Central memory CD8-positive, alpha-beta T cell (primary cell): ENCODE measurements at regions not wholly inside any gene's neighbourhood (a gene's known extent, or its start where the extent isn't known, plus 50 kb on each side); places are given as distances from the start of the nearest gene placed in this dataset.

Experiments
- ATAC-seq: fragments of 150-1000 bp; cut with Tn5 transposase; replicated peaks from 2 replicates; pipeline ENCODE4 v1.10.0; 2022; ENCODE audit warnings: mild to moderate bottlenecking, moderate FRiP score, moderate number of reproducible peaks; ENCODE audit not compliant: poor library complexity, severe bottlenecking; ENCODE audit errors: extremely low read depth
- DNase-seq, 2 donors: peaks; one replicate each; pipeline ENCODE4 v3.0.0; 2021; ENCODE audit warnings: low spot score in 2 of 2
- H3K27ac Mint-ChIP-seq: one replicate; pipeline ENCODE4 v1.8.0; 2022; ENCODE audit warnings: low read depth, mild to moderate bottlenecking, moderate library complexity, mixed read lengths
- H3K27me3 Mint-ChIP-seq: one replicate; pipeline ENCODE4 v1.8.0; 2022; ENCODE audit warnings: mixed read lengths
- H3K36me3 Mint-ChIP-seq: one replicate; pipeline ENCODE4 v1.8.0; 2022; ENCODE audit warnings: mild to moderate bottlenecking, moderate library complexity, mixed read lengths; ENCODE audit not compliant: insufficient read depth
- H3K4me1 Mint-ChIP-seq: one replicate; pipeline ENCODE4 v1.8.0; 2022; ENCODE audit warnings: mixed read lengths
- H3K4me3 Mint-ChIP-seq: one replicate; pipeline ENCODE4 v1.8.0; 2022; ENCODE audit warnings: mild to moderate bottlenecking, moderate library complexity, mixed read lengths
- H3K9me3 Mint-ChIP-seq: one replicate; pipeline ENCODE4 v1.8.0; 2022; ENCODE audit warnings: mixed read lengths

GRCh38 chr4:18294021-18294420 lies 272.5 kb upstream of the LCORL start:
- no peak overlapping the region for H3K4me3 Mint-ChIP-seq
- ATAC-seq: no peak
- H3K27ac Mint-ChIP-seq: no peak overlapping the region
- H3K27me3 Mint-ChIP-seq: no peaks in the 10 kb centered on the region
- H3K9me3 Mint-ChIP-seq: no peaks in the 10 kb centered on the region
- no peaks in the 10 kb centered on the region for H3K36me3 Mint-ChIP-seq
- no peaks in the 10 kb centered on the region for H3K4me1 Mint-ChIP-seq
- no peak for DNase-seq

GRCh38 chr4:18292411-18292810 lies 270.9 kb upstream of the LCORL start:
- Mint-ChIP-seq H3K27me3 (no peaks in the 10 kb centered on the region), H3K36me3 (no peaks in the 10 kb centered on the region), H3K9me3 (no peaks in the 10 kb centered on the region), H3K27ac (no peak overlapping the region), H3K4me1 (no peaks in the 10 kb centered on the region), H3K4me3 (no peak overlapping the region)
- ATAC-seq (no peak), DNase-seq (no peak)

GRCh38 chr4:18291981-18292380 lies 270.4 kb upstream of the LCORL start:
- Mint-ChIP-seq H3K4me3 (no peak overlapping the region), H3K27me3 (no peaks in the 10 kb centered on the region), H3K9me3 (no peaks in the 10 kb centered on the region), H3K4me1 (no peaks in the 10 kb centered on the region), H3K36me3 (no peaks in the 10 kb centered on the region), H3K27ac (no peak overlapping the region)
- DNase-seq (no peak), ATAC-seq (no peak)

GRCh38 chr4:18291256-18291655 lies 269.7 kb upstream of the LCORL start:
- DNase-seq (no peak), ATAC-seq (no peak)
- Mint-ChIP-seq H3K36me3 (no peaks in the 10 kb centered on the region), H3K4me1 (no peaks in the 10 kb centered on the region), H3K9me3 (no peaks in the 10 kb centered on the region), H3K27me3 (peaks cover 5% of the 10 kb centered on the region), H3K4me3 (no peak overlapping the region), H3K27ac (no peak overlapping the region)

GRCh38 chr4:18285357-18285756 lies 263.8 kb upstream of the LCORL start:
- Mint-ChIP-seq H3K36me3 (no peaks in the 10 kb centered on the region), H3K4me1 (no peaks in the 10 kb centered on the region), H3K4me3 (no peak overlapping the region), H3K9me3 (peaks cover 5% of the 10 kb centered on the region), H3K27me3 (peaks cover 19% of the 10 kb centered on the region), H3K27ac (no peak overlapping the region)
- no peak for DNase-seq
- ATAC-seq: no peak

- peaks cover 6% of the 10 kb centered on the region for H3K9me3 Mint-ChIP-seq
- no peaks in the 10 kb centered on the region for H3K36me3 Mint-ChIP-seq
- ATAC-seq (no peak), DNase-seq (no peak)
- peaks cover 6% of the 10 kb centered on the region for H3K27me3 Mint-ChIP-seq
- no peak overlapping the region for H3K4me3 Mint-ChIP-seq
- H3K27ac Mint-ChIP-seq: no peak overlapping the region
- H3K4me1 Mint-ChIP-seq: no peaks in the 10 kb centered on the region
These were observed 256.7 kb upstream of the LCORL start for GRCh38 chr4:18278244-18278643.

DNA sequence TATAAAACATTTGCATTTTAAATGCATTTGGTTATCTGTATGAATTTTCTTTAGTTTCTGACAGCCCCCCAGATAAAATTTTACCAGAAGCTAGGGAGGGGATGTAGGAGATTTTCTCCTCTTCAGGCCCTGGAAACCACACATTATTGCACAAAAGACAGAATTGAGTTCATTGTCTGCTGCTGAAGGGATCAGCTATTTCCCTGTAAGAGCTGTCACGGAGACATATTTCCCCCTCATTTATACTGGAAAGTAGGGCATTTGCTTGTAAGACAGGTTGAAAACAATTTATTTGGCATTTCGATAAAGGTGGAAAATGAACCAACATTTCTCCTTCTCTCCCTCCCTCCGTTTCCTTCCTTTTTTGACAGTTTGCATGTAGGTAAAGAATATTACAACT lies 241.3 kb upstream of the LCORL start:
- H3K4me3 Mint-ChIP-seq: no peak overlapping the region
- no peaks in the 10 kb centered on the region for H3K9me3 Mint-ChIP-seq
- ATAC-seq: no peak
- peaks cover 2% of the 10 kb centered on the region for H3K36me3 Mint-ChIP-seq
- DNase-seq: no peak
- H3K4me1 Mint-ChIP-seq: no peaks in the 10 kb centered on the region
- H3K27ac Mint-ChIP-seq: no peak overlapping the region
- H3K27me3 Mint-ChIP-seq: peaks cover 32% of the 10 kb centered on the region

GRCh38 chr4:18252052-18252451 lies 230.5 kb upstream of the LCORL start:
- H3K27ac Mint-ChIP-seq: no peak overlapping the region
- H3K27me3 Mint-ChIP-seq: peaks cover under 1% of the 10 kb centered on the region
- no peak for DNase-seq
- no peak overlapping the region for H3K4me3 Mint-ChIP-seq
- H3K36me3 Mint-ChIP-seq: no peaks in the 10 kb centered on the region
- peaks cover 10% of the 10 kb centered on the region for H3K9me3 Mint-ChIP-seq
- no peak for ATAC-seq
- H3K4me1 Mint-ChIP-seq: no peaks in the 10 kb centered on the region

DNA sequence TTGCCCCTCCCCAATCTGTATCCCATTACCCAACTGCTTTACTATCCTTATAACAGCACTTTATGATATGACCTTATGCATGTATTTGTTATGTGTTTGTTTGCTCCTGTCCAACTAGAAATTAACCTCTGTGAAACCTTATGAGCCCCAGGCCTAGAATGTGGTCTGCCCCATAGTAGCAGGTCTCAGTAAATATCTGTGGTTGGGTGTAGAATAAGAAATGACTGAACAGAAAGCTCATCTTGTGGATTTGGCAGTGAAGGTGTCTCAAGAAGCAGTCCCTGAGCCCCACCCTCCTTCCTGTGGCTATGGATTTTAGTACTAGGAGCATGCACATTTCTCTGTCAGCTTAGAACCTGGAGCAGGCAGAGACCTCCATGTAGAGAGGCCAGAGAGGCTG lies 229.0 kb upstream of the LCORL start:
- H3K36me3 Mint-ChIP-seq: no peaks in the 10 kb centered on the region
- H3K9me3 Mint-ChIP-seq: peaks cover 7% of the 10 kb centered on the region
- DNase-seq: no peak
- no peak for ATAC-seq
- no peak overlapping the region for H3K4me3 Mint-ChIP-seq
- peaks cover 10% of the 10 kb centered on the region for H3K27me3 Mint-ChIP-seq
- H3K4me1 Mint-ChIP-seq: no peaks in the 10 kb centered on the region
- no peak overlapping the region for H3K27ac Mint-ChIP-seq

- Mint-ChIP-seq H3K27me3 (peaks cover 15% of the 10 kb centered on the region), H3K9me3 (peaks cover 6% of the 10 kb centered on the region)
These were observed 227.1 kb upstream of the LCORL start for GRCh38 chr4:18248611-18249010.

DNA sequence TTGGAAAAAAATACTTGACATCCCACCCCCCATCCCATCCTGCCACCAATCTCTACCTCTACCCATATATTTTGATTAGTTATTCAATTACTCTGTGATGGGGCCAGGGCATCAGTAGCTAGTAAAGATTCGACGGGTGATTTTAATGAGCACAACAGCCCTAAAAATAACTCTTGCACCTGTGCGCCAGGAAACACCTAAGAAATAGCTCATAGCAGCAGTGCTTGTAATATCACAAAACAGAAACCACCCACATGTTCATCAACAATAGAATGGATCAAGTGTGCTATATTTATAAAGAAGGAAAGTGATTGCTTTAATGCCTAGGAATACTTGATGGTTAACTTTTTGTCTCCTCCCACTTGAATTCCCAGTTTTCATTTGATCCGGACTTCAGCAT lies 225.6 kb upstream of the LCORL start:
- Mint-ChIP-seq H3K27ac (no peak overlapping the region), H3K36me3 (no peaks in the 10 kb centered on the region), H3K4me3 (no peak overlapping the region), H3K4me1 (no peaks in the 10 kb centered on the region), H3K27me3 (peaks cover 25% of the 10 kb centered on the region), H3K9me3 (no peaks in the 10 kb centered on the region)
- DNase-seq (no peak), ATAC-seq (no peak)

More at GRCh38 chr4:18248611-18249010, 227.1 kb upstream of the LCORL start:
- DNase-seq: no peak
- Mint-ChIP-seq H3K4me1 (no peaks in the 10 kb centered on the region), H3K27ac (no peak overlapping the region), H3K4me3 (no peak overlapping the region), H3K36me3 (no peaks in the 10 kb centered on the region)
- no peak for ATAC-seq

DNA sequence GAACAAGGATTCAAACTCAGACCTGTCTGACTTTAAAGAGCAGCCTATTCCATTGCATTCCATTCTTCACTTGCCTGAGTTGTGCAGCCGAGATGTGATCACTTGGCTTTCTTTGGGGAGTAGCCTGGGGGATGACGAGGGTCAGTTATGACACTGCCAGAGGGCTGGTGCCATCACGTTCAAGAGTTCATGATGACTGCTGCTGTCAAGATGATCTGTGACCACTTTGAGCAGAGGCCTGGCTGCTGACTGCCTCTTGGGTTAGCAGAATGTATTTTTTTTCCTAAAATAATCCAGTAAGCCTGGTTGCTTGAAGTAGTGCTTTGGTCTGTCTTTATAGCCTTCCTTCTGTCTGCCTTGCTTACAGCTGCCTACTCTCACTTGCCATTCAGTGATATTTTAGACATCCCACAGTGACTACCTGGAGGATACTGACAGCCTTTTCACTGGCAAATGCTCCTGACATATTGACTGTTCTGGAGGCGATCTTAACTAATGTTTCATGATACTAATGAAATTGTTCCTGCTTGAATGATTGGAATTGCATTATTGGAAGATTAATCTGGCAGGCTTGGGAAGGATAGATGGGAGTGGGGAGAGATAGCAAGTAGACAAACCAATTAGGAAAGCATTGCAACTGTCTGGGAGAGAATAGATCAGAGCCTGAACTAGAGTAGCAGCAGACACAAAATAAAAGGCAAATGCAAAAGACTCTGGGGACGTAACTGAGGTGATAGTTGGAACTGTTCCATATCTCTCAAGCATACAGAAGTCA lies 221.6 kb upstream of the LCORL start:
- Mint-ChIP-seq H3K27ac (no peak overlapping the region), H3K4me3 (no peak overlapping the region), H3K9me3 (no peaks in the 10 kb centered on the region), H3K4me1 (no peaks in the 10 kb centered on the region), H3K27me3 (peaks cover 35% of the 10 kb centered on the region), H3K36me3 (no peaks in the 10 kb centered on the region)
- no peak for ATAC-seq
- DNase-seq: no peak

DNA sequence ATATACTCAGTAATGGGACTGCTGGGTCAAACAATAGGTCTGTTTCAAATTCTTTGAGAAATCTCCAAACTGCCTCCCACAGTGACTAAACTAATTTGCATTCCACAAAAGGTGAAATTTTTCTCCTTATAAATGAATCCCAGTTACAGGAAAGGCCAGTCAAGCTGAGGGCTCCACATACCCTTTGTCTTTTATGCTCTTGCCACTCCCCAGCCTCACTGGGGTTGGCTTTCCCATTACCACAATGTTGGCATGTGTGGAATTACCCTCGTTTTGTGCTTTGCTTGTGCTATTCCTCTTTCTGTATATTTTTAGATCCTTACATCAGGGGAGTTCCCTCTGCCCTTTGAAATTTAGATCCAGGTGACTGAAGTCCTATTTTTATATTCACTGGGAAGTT lies 220.2 kb upstream of the LCORL start:
- no peaks in the 10 kb centered on the region for H3K4me1 Mint-ChIP-seq
- H3K9me3 Mint-ChIP-seq: no peaks in the 10 kb centered on the region
- H3K4me3 Mint-ChIP-seq: no peak overlapping the region
- DNase-seq (no peak), ATAC-seq (no peak)
- H3K27me3 Mint-ChIP-seq: peaks cover 31% of the 10 kb centered on the region
- H3K27ac Mint-ChIP-seq: no peak overlapping the region
- H3K36me3 Mint-ChIP-seq: no peaks in the 10 kb centered on the region
